NT2/D1 (cell line): ENCODE measurements at regions not wholly inside any gene's neighbourhood (a gene's known extent, or its start where the extent isn't known, plus 50 kb on each side); places are given as distances from the start of the nearest gene placed in this dataset.

ENCODE experiments used
- SUZ12 ChIP-seq: IDR thresholded peaks from 2 replicates; pipeline ENCODE4 v1.6.1; 2011; ENCODE audit not compliant: insufficient read length, insufficient read depth; ENCODE audit errors: extremely low read depth
- YY1 ChIP-seq: IDR thresholded peaks from 2 replicates; pipeline ENCODE4 v1.6.1; 2011; ENCODE audit not compliant: insufficient read length, insufficient read depth

DNA sequence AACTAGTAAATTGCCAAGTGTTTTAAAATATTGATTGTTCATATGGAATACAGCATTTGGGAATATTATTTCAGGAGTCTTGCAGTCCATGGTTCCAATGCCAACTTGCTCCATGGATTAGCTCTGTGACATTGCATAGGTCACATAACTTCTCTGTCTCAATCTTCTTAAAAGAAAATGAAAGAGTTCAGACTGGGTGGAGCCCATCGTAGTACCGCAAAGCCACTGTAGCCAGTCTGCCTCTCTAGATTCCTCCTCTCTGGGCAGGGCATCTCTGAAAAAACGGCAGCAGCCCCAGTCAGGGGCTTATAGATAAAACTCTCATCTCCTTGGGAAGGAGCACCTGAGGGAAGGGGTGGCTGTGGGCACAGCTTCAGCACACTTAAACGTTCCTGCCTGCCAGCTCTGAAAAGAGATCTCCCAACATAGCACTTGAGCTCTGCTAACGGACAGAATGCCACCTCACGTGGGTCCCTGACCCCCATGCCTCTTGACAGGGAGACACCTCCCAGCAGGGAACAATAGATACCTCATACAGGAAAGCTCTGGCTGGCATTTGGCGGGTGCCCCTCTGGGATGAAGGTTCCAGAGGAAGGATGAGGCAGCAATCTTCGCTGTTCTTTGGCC, 168.8 kb upstream of the CNTN4 start:
- TF ChIP-seq SUZ12 (no peak), YY1 (no peak)
